HG02973 (cell line): ENCODE measurements at regions not wholly inside any gene's neighbourhood (a gene's known extent, or its start where the extent isn't known, plus 50 kb on each side); places are given as distances from the start of the nearest gene placed in this dataset.
A peak's percentile ranks its signal among the peaks of the same experiment; 100 is the strongest.
"Not testable (repeated sequence)": the region's sequence is repeated elsewhere in the genome, so short reads cannot be mapped to it uniquely, and the experiment has no call there.

Experiments
- ATAC-seq: cut with Tn5 transposase; IDR thresholded peaks from one replicate; pipeline ENCODE4 v1.9.1; 2021; ENCODE audit warnings: moderate library complexity; ENCODE audit not compliant: unreplicated experiment

DNA sequence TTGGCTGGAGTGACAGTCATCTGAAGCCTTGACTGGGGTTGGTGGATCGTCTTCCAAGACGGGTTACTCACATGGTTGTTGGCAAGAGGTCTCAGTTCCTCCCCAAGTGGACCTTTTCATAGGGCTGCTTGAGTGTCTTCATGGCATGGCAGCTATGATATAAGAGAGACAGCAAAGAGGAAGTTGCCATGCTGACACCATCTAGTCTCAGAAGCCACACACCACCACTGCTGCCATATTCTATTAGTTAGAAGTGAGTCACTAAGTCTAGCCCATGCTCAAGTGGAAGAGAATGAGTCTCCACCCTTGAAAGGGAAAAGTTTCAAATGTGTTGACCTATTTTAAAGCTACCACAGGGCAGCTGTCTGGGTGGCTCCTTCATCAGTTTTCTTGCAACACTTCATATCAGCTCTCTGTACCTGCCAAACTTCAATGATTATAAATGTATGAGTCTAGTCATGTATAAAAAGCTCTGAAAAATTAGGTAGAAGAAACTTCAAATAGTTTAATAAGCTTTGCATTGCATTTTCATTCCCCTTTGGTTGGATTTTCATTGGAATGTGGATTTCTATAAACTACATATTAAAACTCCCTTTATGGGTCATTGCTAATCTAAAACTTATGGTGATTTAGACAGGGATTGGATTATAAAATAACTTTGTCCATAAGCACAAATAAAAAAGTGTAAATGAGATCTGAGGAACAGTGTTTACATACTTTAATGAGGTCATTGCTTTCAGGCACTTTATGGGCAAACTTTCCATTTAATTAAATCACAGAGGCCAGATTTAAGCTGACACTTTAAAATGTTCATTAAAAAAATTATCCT is 68.0 kb upstream of the ATXN3L start:
- ATAC-seq, result peak; percentile 51

DNA sequence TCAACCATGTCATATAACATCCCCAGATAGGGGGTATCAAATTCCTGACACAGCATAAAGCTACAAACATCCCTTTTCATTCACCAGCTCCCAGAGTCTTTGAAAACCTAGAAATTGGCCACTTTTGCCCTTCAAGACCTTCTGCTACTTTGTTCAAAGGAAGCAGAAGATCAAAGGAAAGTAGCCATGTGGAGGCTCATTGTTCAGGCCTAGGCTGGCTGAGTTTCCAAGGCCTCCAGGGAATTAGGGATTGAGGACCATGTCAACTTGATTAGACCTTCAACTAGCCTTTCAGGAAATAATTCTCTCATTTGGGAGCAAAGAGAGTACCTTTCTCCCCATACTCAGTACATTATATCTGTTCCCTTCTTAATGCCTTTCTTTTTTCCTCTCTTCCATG is 66.8 kb upstream of the ATXN3L start:
- no peak for ATAC-seq

DNA sequence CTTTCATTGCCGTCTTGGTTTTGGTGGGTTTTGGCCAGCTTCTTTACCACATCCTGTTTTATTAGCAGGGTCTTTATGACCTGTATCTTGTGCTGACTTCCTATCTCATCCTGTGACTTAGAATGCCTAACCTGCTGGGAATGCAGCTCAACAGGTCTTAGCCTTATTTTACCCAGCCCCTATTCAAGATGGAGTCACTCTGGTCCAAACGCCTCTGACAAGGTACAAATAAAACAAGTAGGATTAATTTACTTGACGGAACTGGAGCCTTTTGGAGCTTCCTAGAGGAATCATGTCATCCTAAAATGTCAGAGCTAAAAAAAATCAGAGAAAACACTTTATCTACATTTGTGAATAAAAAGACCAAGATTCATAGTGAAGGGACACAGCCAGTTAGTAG is 66.2 kb upstream of the ATXN3L start:
- ATAC-seq, result no peak

DNA sequence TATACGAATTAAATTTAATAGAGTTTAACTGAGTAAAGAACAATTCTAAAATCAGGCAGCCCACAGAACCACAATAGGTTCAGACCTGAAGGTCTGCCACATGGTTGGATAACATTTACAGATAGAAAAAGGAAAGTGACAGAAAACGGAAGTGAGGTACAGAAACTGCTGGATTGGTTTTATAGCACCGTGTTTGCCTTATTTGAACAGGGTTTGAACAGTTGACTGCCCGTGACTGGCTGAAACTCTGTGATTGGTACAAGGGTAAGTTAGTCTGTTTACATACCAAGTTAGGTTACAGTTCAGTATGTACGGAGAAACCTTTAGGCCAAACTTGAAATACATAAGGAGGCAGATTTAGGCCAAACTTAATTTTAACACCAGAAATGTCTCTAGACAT is 64.1 kb upstream of the ATXN3L start:
- no peak for ATAC-seq

DNA sequence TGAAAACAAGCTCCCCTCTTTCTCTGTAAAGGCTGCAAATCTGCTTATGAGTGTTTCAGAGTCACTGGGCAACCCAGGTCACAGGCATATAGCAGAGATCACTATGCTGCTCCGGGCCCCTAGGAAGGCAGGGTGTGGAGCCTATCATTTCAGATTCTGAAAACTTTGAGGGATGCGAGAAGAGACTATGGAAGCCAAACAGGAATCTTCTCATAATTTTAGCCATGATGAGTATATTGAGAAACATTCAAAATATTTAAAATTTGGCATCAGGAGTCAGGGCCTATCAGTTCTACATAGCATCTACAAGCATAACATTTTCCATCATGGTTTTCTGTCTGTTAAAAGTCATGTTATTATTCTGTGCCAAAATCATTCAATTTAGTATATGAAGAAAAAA is 61.7 kb upstream of the ATXN3L start:
- no peak for ATAC-seq

DNA sequence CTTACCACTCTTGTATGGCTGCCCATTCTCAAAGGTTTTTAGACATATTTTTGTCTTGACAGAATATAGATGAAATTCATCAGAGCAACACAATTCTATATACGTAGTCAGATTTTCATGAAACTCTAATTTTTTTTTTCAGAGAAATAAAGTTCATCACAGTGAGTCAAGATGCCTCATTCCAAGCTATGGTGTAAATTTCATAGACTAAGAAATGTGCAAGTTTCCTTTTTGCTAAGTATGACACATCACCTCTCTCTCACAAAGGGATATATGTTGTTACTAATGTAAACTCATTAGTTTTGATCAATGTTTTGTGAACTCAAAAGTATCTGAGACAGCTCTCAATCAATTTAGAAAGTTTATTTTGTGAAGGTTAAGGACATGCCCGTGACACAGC is 60.4 kb upstream of the ATXN3L start:
- no peak for ATAC-seq

DNA sequence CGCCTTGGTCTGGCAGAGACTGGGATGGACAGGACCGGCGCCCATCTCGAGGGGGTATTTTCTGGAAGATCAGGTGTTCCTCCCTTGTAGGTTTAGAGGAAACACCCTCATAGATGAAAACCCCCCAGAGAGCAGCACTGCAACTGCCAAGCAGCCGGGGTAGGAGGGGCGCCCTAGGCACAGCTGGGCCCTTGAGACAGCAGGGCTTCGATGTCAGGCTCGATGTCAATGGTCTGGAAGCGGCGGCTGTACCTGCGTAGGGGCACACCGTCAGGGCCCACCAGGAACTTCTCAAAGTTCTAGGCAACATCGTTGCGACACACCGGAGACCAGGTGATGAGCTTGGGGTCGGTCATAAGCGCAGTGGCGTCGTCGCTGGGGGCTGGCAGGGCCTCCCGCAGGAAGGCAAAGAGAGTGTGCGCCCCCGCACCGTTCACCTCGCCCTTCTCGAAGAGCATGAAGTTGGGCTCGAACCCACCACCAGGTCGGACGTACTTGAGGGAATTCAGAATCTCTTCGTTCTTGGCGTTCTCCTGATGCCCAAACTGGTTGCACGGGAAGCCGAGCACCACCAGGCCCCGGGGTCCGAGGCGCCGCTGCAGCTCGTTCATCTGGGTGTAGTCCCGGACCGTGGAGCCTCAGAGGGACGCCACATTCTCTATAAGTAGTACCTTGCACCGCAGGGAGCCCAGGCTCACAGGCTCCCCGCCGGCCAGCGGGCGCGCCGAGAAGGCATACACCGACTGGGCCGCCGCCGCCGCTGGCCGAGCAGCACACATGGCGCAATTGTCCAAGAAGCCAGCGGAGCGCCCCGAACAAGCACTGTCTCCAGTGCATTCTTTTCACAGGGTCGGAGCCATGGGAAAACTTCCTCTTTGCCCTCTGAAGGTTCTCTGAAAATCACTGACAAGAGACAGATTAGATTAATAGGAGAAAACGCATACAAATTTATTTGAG is 59.0 kb upstream of the ATXN3L start:
- ATAC-seq, result not testable (repeated sequence)

DNA sequence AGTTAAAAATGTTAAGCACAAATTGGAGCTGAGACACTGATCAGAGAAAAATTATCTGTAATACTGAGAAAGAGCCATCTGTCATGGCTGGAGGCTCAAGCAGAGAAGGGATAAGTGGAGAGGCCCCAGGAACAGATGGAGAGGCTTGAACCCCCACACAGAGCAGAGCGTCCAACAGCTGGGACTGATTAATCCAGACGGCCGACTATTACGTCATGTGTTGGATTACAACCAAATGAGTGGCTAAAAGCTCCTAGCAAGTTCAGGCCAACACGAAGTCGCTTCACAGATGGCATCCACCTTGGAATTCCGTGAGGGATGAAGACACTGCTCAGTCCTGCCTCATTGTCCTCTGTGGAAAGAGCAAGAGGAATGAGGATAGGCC is 57.7 kb upstream of the ATXN3L start:
- ATAC-seq, result no peak

DNA sequence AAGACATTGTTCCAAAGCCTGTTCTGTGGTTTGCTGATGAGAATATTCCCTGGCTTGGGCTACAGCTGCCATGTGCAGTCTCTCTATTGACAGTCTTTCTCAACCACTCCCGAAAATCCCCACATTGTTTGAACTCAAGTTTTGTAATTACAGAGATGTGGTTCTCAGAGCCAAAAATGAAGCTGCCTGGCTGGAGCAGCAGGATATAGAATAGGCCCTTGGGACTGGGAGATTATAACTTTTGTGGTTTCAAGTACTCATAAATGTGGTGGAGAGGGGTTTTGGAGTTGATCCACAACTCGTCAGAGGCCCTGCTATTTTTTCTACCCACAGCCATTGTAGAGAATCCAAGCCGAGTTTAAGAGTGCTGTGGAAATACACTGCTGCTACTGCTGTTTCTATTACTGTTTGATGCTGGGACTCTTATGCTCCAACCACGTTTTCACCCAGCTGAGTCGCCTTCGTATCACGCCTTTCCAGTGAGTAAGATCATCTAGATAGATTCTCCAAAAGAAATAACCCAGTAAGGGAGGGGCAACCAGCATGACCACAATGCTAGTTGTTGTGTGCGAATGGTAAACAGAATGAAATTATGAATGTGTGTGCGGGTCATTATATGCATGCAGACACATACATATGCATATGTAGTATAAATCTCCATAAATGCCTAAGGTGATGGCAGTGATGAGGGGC is 57.1 kb upstream of the ATXN3L start:
- ATAC-seq, result no peak

DNA sequence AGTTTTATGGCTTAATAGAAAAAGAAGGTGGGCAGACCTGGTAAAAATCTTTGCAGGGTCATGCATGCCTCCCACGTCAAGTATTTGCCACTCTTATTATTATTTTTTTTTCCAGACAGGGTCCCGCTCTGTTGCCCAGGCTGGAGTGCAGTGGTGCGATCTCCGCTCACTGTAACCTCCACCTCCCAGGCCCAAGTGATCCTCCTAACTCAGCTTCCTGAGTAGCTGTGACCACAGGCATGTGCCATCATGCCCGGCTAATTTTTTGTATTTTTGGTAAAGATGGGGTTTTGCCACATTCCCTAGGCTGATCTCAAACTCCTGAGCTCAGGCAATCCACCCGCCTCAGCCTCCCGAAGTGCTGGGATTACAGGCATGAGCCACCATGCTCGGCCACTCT is 55.7 kb upstream of the ATXN3L start:
- not testable (repeated sequence) for ATAC-seq

DNA sequence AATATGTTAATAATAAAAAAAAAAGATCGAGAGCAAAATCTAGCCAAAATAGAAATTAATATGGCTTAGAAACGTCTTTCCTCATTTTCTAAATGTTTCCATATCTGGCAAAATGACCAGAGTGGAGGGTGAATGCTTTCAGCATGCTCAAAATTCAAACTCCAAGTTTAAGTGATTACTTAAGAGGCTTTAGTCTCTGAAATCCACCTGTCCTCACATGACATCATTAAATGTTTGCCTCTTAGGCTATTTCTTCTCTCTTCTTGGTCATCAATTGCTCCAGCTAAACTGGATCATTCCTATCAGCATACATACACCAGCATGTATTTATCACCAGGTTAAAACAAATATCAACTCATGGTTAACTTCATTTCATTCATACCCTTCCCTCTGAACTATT is 54.5 kb upstream of the ATXN3L start:
- ATAC-seq, result no peak

DNA sequence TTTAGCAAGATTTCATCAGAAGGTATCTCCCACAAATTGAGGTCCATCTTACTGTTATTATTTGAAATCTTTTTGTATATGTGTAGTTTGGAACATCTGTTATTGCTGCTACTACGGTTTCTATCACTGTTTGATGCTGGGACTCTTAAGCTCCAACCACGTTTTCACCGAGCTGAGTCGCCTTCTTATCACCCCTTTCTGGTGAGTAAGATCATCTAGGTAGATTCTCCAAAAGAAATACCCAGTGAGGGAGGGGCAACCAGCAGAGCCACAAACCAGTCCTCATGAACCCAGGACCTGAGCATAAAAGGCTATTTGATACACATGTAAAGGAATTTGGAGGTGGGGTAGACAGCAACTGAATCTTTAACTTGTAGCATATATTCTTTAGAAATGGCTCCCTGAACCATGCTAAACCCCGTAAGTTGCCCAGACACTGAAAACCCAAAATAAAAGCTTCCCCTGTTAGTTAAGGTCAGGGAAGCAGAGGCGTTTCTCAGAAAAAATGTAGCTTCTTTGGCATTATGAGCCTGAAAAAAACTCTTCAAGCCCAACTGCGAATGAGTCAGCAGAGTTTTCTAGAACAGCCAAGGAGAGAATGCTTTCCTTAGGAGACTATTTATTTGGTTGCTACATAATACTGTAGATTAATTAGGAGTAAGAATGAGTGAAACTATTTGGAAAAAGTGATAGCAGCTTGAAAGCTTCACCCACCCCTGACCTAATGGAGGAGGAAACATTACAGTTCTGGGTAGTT is 53.8 kb upstream of the ATXN3L start:
- no peak for ATAC-seq

DNA sequence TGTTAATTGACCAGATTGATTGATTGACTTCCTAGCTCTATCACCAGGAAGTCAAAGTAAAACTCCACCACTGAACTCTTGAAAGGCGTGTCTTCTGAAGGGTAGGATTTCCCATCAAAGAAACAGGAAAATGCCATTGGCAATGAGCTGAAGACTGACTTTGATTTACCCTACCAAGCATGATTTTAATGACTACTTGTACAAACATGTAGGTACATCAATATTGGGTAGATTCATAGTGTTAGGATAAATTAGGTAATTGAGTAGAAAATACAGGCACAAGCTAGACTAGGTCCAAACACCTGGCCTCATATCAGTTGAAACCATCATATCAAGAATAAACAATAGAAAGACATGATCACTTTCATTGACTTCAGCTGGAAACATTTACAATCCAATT is 53.2 kb upstream of the ATXN3L start:
- no peak for ATAC-seq

DNA sequence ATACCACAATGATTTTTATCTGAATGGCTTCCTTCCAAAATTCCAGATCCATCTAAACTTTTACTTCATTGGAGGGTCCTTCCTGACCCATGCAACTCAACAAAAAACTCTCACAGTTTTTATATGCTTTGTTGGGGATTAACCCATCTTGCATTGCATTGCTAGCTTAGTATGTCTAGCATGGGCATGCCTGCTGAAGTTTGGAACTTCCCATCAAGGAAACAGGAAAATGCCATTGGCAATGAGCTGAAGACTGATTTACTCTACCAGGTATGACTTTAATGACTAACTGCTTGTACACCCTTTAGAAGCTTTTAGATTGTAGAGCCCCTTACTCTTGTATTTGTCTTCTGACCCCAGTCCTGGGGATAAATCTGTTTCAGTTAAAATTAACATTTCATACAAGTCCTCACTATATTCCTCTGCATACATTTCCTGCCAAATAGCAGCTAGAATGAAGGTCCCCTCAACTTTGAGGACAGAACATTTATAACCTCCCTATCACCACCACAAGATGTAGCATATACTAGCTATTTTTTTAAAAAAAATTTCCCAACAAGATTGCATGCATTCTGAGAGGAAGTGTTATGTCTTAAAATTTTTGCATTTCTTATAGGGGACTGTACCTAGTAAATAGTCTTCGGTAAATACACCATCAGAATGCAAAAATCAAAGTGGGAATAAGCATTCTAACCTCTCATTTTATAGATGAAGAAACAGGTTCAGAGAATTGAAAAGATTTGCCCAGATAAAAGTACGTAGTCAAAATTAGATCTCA is 52.5 kb upstream of the ATXN3L start:
- ATAC-seq, result no peak

DNA sequence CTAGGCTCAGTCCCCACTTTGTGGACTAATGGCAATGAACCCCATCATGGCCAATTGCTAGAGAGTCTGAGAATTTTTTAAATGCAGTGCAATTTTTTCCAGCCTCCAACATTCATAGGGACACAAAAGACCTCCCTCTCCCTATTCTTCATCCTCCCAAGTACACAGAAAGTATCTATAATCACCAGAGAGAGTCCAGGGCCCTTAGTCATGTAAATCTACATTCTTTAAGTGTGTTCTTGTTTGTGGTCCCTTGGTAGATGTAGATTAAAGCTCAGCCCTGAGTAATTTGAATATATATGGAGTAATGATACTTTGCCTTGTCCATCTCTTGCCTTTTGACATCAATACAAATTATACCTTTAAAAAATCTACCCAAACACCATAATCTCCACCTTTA is 51.3 kb upstream of the ATXN3L start:
- ATAC-seq, result no peak

DNA sequence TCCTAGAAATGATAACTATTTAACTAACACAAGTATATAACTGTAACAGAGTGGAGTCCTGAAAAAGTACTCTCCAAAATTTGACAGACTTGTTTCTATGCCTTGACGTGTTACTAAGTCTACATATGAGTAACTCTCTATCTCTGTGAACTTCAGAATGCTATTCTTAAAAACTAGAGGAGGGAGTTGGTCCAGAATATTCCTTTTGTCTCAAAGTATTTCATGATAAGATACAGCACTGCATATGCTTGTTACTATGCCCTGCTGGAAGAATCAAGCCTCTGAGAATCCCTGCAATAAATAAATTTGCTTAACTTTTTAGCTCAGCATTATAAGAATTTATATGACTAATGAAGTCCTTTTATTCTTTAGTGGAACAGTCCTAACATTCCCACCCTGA is 50.9 kb upstream of the ATXN3L start:
- no peak for ATAC-seq
